C4-2B (cell line): ENCODE measurements at regions not wholly inside any gene's neighbourhood (a gene's known extent, or its start where the extent isn't known, plus 50 kb on each side); places are given as distances from the start of the nearest gene placed in this dataset.

Experiments
- H3K27ac ChIP-seq: fragments of 450-650 bp; 2 replicates; pipeline ENCODE4 v1.5.1; 2017
- ZFX ChIP-seq: fragments of 450-650 bp; IDR thresholded peaks from 2 replicates; pipeline ENCODE4 v1.6.1; 2017
- TF ChIP-seq, protein P1 (sequence below): fragments of 450-650 bp; conservative IDR thresholded peaks from 2 replicates; pipeline ENCODE4 v1.5.1; 2017; ENCODE audit warnings: mild to moderate bottlenecking

DNA sequence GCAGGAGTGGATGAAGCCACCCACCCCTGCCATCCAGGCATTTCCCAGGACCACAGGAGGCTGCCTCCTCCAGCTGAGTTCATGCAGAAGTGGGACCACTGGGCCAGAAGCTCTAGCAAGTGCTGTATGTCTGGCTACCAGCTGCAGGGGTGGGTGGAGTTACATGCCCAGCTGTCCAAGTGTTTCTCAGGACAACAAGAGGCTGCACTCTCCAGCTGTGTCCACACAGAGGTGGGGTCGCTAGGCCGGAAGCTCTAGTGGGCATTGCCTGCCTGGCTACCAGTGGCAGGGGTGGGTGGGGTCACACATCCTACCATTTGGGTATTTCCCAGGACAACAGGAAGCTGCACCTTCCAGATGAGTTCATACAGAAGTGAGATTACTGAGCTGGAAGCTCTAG, 234.0 kb upstream of the PPP2R3A start:
- no peak for TF ChIP-seq ZFX
- TF ChIP-seq, protein P1, sequence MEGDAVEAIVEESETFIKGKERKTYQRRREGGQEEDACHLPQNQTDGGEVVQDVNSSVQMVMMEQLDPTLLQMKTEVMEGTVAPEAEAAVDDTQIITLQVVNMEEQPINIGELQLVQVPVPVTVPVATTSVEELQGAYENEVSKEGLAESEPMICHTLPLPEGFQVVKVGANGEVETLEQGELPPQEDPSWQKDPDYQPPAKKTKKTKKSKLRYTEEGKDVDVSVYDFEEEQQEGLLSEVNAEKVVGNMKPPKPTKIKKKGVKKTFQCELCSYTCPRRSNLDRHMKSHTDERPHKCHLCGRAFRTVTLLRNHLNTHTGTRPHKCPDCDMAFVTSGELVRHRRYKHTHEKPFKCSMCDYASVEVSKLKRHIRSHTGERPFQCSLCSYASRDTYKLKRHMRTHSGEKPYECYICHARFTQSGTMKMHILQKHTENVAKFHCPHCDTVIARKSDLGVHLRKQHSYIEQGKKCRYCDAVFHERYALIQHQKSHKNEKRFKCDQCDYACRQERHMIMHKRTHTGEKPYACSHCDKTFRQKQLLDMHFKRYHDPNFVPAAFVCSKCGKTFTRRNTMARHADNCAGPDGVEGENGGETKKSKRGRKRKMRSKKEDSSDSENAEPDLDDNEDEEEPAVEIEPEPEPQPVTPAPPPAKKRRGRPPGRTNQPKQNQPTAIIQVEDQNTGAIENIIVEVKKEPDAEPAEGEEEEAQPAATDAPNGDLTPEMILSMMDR = no peak
- H3K27ac ChIP-seq = no peak overlapping the region

DNA sequence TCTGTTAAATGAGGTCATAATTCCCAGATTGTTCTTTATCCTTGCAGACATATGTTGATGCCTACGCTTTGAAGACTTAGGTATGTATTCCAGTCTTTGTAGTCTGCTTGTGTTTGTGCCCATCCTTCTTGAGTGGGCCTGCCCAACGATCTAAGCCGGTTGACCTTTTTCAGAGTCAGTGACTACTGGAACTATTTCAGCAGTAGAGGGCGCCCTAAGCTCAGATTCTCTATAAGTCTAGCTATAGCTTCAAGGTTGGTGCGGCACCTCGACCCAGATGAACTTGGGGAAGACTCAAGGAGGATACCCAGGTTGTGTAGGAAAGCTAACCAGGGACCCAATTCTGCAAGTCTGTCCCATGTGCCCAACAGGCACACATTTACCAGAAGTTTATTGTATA, 228.8 kb upstream of the PPP2R3A start:
- no peak overlapping the region for H3K27ac ChIP-seq
- no peak for TF ChIP-seq ZFX
- TF ChIP-seq, protein P1 = peak; percentile 77

DNA sequence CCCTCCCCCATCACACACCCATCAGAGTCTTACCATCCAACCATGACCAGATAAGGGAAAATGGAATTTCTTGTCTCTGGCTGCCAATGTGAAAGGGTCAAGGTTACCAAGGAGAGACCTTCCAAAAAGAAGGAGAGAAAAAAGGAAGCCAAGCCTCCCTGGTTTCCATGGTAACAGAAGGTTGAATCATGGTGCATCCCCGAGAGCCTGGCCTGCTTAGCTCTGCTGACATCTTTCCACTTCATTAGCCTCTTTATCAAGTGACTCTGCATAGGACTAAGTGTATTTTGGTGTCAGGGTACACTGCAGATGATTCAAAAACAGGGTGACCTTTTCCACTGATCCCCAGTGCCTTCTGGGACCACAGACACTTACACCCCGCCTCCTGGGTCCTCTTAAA, 225.7 kb upstream of the PPP2R3A start:
- H3K27ac ChIP-seq = no peak overlapping the region
- TF ChIP-seq, protein P1 = no peak
- no peak for TF ChIP-seq ZFX

DNA sequence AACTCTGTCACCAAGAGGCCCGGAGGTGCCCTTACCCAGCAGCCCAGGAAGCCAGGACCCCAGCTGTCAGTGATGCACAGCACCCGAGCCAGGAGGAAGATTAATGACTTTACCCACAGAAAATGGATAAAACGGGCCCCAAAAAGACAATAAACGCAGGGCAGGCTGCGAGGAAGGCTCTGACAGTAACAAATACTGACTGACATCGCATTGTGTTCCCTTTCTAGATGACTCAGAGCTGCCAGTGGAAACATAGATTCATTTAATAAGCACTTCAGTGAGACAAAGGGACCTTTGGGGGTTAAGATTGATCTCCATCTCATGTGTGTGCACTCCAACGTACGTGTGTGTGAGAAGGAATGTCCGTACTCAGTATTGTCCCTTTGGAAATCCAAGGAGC, 225.3 kb upstream of the PPP2R3A start:
- TF ChIP-seq ZFX = no peak
- TF ChIP-seq, protein P1 = no peak
- H3K27ac ChIP-seq = no peak overlapping the region

DNA sequence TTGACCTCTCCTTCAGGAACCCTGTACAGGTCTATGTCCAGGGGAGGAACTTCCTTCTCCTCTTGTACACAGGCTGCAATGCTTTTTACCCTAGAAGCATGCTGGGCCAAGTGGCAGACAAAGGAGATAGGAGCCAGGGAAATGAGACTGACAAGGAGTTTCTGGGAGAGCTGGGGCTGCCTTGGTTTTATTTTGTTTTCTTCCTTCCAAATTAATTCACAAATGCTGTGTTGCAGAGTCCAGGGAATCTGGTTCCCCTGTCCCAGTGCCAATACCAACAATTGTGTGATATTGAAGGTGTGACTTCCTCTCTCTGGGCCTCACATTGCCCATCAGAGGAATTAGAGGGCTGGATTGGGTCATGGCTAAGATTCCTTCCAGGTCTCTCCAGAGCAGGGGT, 224.8 kb upstream of the PPP2R3A start:
- TF ChIP-seq ZFX = no peak
- TF ChIP-seq, protein P1 = no peak
- no peak overlapping the region for H3K27ac ChIP-seq

DNA sequence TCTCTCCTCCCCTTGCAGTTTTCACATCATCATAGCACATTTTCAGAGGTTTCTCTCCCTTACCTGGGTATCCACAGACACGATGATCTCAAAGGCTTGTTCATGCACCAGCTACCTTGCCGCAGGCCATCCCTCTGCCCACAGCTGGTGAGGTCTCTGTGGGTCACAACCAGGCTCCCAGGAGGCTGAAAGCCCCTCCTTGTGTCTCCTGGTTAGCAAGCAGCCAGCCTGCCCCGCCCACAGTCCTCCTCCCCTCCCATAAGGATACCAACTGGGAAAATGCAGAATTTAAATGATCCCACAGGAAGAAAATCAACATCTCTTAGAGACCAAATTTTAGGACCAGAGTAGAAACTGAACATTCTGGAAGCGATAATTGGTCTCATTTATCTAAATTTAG, 213.5 kb upstream of the PPP2R3A start:
- no peak overlapping the region for H3K27ac ChIP-seq
- no peak for TF ChIP-seq ZFX
- TF ChIP-seq, protein P1 = no peak

DNA sequence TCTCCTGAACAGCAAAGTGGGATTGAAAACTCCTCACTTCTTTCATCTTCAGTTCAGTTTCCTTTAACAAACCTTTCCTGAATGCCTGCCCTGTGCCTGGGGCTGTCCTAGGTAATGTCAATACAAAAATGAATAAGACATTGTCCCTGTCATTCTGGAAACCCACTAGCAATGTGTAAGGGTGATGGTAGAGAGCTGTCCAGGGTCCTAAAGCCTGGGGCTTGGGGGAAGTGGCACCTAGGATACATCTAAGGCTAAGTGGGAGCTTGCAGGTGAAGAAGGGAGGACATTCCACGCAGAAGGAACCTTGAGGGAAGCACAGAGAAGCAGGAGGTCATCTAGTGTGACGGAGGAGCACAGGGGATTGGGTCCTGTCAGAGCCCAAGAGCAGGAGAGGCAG, 212.7 kb upstream of the PPP2R3A start:
- no peak for TF ChIP-seq ZFX
- TF ChIP-seq, protein P1 = no peak
- no peak overlapping the region for H3K27ac ChIP-seq
